SK-N-SH treated with all-trans-retinoic acid at 6 μM for 48 hours (cell line): ENCODE measurements at regions not wholly inside any gene's neighbourhood (a gene's known extent, or its start where the extent isn't known, plus 50 kb on each side); places are given as distances from the start of the nearest gene placed in this dataset.

Experiments used
- ATAC-seq: fragments of 200-7000 bp; cut with Tn5 transposase; 3 replicates; pipeline ENCODE4 v1.9.1; 2020; ENCODE audit warnings: mild to moderate bottlenecking, moderate library complexity
- ARNTL ChIP-seq: fragments of 450-650 bp; formaldehyde crosslinking; IDR thresholded peaks from 2 replicates; pipeline ENCODE4 v1.5.0; 2020; ENCODE audit warnings: low read depth, mild to moderate bottlenecking, moderate library complexity, borderline replicate concordance
- BACH2 ChIP-seq: fragments of 250-450 bp; sonication (Bioruptor Pico); IDR thresholded peaks from 2 replicates; pipeline ENCODE4 v1.9.0; 2021; ENCODE audit warnings: mild to moderate bottlenecking, borderline replicate concordance
- CSDC2 ChIP-seq: fragments of 250-450 bp; sonication (Bioruptor Pico); IDR thresholded peaks from 2 replicates; pipeline ENCODE4 v1.5.0; 2020; ENCODE audit warnings: mild to moderate bottlenecking, moderate library complexity
- ESRRG ChIP-seq: fragments of 250-450 bp; sonication (Bioruptor Pico); IDR thresholded peaks from 2 replicates; pipeline ENCODE4 v1.6.1; 2021; ENCODE audit warnings: mild to moderate bottlenecking
- ISL1 ChIP-seq: fragments of 250-450 bp; sonication (Bioruptor Pico); IDR thresholded peaks from 2 replicates; pipeline ENCODE4 v2.1.2; 2022; ENCODE audit warnings: mild to moderate bottlenecking, moderate library complexity
- OSR1 ChIP-seq: fragments of 250-450 bp; sonication (Bioruptor Pico); IDR thresholded peaks from 2 replicates; pipeline ENCODE4 v1.8.0; 2022; ENCODE audit warnings: moderate library complexity, mild to moderate bottlenecking, inconsistent platforms
- PPARA ChIP-seq: fragments of 250-450 bp; sonication (Bioruptor Pico); IDR thresholded peaks from 2 replicates; pipeline ENCODE4 v1.5.0; 2020; ENCODE audit warnings: mild to moderate bottlenecking, borderline replicate concordance
- RARB ChIP-seq: fragments of 250-450 bp; sonication (Bioruptor Pico); IDR thresholded peaks from 2 replicates; pipeline ENCODE4 v1.8.0; 2021; ENCODE audit warnings: mild to moderate bottlenecking, moderate library complexity
- SNAI2 ChIP-seq: fragments of 250-450 bp; sonication (Bioruptor Pico); IDR thresholded peaks from 2 replicates; pipeline ENCODE4 v1.5.0; 2020; ENCODE audit warnings: mild to moderate bottlenecking, moderate library complexity
- TCF4 ChIP-seq: fragments of 250-450 bp; sonication (Bioruptor Pico); IDR thresholded peaks from 2 replicates; pipeline ENCODE4 v1.8.0; 2021; ENCODE audit warnings: mild to moderate bottlenecking, moderate library complexity, borderline replicate concordance
- ZC3H10 ChIP-seq: fragments of 250-450 bp; sonication (Bioruptor Pico); IDR thresholded peaks from 2 replicates; pipeline ENCODE4 v1.5.1; 2021; ENCODE audit warnings: mild to moderate bottlenecking, moderate library complexity
- ZFP3 ChIP-seq: fragments of 250-450 bp; sonication (Bioruptor Pico); IDR thresholded peaks from 2 replicates; pipeline ENCODE4 v1.5.0; 2020; ENCODE audit warnings: mild to moderate bottlenecking, moderate library complexity
- ZFP30 ChIP-seq: fragments of 450-650 bp; formaldehyde crosslinking; IDR thresholded peaks from 2 replicates; pipeline ENCODE4 v1.5.0; 2022; ENCODE audit warnings: mild to moderate bottlenecking, moderate library complexity
- ZNF8 ChIP-seq: fragments of 450-650 bp; formaldehyde crosslinking; IDR thresholded peaks from 2 replicates; pipeline ENCODE4 v1.5.0; 2020; ENCODE audit warnings: mild to moderate bottlenecking, moderate library complexity
- TF ChIP-seq, protein P1 (sequence below): fragments of 250-450 bp; sonication (Bioruptor Pico); IDR thresholded peaks from 2 replicates; pipeline ENCODE4 v1.5.0; 2020; ENCODE audit warnings: mild to moderate bottlenecking, moderate library complexity
- TF ChIP-seq, protein P2 (sequence below): fragments of 250-450 bp; sonication (Bioruptor Pico); IDR thresholded peaks from 2 replicates; pipeline ENCODE4 v1.8.0; 2020; ENCODE audit warnings: mild to moderate bottlenecking, moderate library complexity, borderline replicate concordance
- TF ChIP-seq, protein P3 (sequence below): fragments of 250-450 bp; sonication (Bioruptor Pico); IDR thresholded peaks from 2 replicates; pipeline ENCODE4 v1.5.1; 2021; ENCODE audit warnings: mild to moderate bottlenecking, moderate library complexity
- TF ChIP-seq, protein P4 (sequence below): fragments of 250-450 bp; sonication (Bioruptor Pico); IDR thresholded peaks from 2 replicates; pipeline ENCODE4 v1.5.1; 2020; ENCODE audit warnings: low read depth, mild to moderate bottlenecking, moderate library complexity

DNA sequence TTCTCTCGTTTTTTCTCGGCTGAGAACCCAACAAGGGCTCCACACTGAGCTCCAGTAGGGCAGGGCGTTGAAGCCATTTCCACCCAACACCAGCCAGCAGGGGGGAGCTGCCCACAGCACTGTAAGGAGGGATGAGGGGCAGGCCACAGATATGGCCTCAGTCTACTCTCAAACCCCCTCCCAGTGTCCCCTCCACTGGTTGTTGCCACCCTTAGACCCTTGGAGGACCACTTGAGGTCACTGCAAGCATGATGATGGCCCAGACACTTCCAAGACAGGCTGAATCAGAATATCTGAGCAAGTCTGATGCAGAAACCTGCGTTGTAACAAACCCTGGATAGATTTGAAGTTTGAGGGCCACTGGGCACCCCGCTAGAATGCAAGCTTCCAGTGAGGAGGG is 217.0 kb upstream of the CST7 start:
- no peak for ATAC-seq

DNA sequence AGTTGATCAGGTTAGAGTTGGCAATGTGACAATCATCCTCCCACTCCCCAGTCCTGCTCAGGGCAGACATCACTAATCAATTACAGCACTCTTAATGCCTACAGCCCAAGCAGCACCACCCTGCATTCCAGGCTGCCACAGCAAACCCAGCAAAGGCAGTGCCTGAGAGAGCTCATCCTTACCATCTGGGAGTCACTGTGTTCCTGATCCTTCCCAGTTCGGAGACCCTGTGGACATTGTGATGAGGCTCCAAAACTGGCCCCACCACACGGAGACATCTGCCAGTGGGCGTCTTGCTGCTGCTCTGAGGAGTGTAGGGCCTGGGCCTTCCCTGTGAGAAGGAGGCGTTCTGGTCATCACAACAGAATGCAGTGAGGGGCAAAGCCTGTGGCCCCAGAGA is 216.5 kb upstream of the CST7 start:
- no peak for TF ChIP-seq OSR1 (CRISPR knock-in tag)
- TF ChIP-seq, protein P1, sequence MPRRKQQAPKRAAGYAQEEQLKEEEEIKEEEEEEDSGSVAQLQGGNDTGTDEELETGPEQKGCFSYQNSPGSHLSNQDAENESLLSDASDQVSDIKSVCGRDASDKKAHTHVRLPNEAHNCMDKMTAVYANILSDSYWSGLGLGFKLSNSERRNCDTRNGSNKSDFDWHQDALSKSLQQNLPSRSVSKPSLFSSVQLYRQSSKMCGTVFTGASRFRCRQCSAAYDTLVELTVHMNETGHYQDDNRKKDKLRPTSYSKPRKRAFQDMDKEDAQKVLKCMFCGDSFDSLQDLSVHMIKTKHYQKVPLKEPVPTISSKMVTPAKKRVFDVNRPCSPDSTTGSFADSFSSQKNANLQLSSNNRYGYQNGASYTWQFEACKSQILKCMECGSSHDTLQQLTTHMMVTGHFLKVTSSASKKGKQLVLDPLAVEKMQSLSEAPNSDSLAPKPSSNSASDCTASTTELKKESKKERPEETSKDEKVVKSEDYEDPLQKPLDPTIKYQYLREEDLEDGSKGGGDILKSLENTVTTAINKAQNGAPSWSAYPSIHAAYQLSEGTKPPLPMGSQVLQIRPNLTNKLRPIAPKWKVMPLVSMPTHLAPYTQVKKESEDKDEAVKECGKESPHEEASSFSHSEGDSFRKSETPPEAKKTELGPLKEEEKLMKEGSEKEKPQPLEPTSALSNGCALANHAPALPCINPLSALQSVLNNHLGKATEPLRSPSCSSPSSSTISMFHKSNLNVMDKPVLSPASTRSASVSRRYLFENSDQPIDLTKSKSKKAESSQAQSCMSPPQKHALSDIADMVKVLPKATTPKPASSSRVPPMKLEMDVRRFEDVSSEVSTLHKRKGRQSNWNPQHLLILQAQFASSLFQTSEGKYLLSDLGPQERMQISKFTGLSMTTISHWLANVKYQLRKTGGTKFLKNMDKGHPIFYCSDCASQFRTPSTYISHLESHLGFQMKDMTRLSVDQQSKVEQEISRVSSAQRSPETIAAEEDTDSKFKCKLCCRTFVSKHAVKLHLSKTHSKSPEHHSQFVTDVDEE (CRISPR knock-in tag), result no peak
- TF ChIP-seq ESRRG, result no peak
- TF ChIP-seq, protein P2, sequence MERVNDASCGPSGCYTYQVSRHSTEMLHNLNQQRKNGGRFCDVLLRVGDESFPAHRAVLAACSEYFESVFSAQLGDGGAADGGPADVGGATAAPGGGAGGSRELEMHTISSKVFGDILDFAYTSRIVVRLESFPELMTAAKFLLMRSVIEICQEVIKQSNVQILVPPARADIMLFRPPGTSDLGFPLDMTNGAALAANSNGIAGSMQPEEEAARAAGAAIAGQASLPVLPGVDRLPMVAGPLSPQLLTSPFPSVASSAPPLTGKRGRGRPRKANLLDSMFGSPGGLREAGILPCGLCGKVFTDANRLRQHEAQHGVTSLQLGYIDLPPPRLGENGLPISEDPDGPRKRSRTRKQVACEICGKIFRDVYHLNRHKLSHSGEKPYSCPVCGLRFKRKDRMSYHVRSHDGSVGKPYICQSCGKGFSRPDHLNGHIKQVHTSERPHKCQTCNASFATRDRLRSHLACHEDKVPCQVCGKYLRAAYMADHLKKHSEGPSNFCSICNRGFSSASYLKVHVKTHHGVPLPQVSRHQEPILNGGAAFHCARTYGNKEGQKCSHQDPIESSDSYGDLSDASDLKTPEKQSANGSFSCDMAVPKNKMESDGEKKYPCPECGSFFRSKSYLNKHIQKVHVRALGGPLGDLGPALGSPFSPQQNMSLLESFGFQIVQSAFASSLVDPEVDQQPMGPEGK (CRISPR knock-in tag), result no peak
- no peak for TF ChIP-seq TCF4 (CRISPR knock-in tag)
- no peak for TF ChIP-seq PPARA
- ATAC-seq, result no peak

More for the DNA sequence above, 217.0 kb upstream of the CST7 start:
- TF ChIP-seq, protein P2 (CRISPR knock-in tag), result no peak
- TF ChIP-seq ARNTL (CRISPR knock-in tag) (no peak), ZFP30 (CRISPR knock-in tag) (no peak), RARB (CRISPR knock-in tag) (no peak), TCF4 (CRISPR knock-in tag) (no peak)
- TF ChIP-seq, protein P3, sequence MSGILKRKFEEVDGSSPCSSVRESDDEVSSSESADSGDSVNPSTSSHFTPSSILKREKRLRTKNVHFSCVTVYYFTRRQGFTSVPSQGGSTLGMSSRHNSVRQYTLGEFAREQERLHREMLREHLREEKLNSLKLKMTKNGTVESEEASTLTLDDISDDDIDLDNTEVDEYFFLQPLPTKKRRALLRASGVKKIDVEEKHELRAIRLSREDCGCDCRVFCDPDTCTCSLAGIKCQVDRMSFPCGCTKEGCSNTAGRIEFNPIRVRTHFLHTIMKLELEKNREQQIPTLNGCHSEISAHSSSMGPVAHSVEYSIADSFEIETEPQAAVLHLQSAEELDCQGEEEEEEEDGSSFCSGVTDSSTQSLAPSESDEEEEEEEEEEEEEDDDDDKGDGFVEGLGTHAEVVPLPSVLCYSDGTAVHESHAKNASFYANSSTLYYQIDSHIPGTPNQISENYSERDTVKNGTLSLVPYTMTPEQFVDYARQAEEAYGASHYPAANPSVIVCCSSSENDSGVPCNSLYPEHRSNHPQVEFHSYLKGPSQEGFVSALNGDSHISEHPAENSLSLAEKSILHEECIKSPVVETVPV, result no peak

DNA sequence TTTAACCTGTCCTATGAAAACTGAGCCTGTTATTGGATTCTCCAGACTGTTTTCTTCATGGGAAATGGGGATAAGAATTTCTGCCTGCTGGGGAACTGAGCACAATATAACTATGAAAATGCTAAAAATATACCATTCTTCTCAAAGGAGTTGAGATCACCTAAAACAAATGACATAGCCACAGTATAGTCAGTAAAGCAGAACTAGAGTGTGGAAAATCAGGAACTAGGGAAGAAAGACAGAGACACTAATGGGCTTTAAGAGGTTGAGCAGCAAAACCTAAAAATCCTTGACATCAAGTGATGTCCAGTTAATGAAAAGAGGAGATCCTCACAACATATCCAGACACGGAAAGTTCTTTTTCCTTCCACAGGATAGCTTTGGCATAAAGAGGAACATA is 215.7 kb upstream of the CST7 start:
- TF ChIP-seq ZFP3 (CRISPR knock-in tag) (no peak), ZC3H10 (CRISPR knock-in tag) (no peak), TCF4 (CRISPR knock-in tag) (no peak), PPARA (no peak), OSR1 (CRISPR knock-in tag) (no peak), ZNF8 (no peak), ESRRG (no peak), CSDC2 (CRISPR knock-in tag) (no peak), ISL1 (no peak), SNAI2 (CRISPR knock-in tag) (no peak), ARNTL (CRISPR knock-in tag) (no peak), BACH2 (no peak), RARB (CRISPR knock-in tag) (no peak)
- TF ChIP-seq, protein P4, sequence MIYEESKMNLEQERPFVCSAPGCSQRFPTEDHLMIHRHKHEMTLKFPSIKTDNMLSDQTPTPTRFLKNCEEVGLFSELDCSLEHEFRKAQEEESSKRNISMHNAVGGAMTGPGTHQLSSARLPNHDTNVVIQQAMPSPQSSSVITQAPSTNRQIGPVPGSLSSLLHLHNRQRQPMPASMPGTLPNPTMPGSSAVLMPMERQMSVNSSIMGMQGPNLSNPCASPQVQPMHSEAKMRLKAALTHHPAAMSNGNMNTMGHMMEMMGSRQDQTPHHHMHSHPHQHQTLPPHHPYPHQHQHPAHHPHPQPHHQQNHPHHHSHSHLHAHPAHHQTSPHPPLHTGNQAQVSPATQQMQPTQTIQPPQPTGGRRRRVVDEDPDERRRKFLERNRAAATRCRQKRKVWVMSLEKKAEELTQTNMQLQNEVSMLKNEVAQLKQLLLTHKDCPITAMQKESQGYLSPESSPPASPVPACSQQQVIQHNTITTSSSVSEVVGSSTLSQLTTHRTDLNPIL (CRISPR knock-in tag), result no peak
- TF ChIP-seq, protein P2 (CRISPR knock-in tag), result no peak
- no peak for ATAC-seq
